Mesenchymal stem cell (in vitro differentiated cells and primary cell): ENCODE measurements at regions not wholly inside any gene's neighbourhood (a gene's known extent, or its start where the extent isn't known, plus 50 kb on each side); places are given as distances from the start of the nearest gene placed in this dataset.
"Not testable (repeated sequence)": the region's sequence is repeated elsewhere in the genome, so short reads cannot be mapped to it uniquely, and the experiment has no call there.

Experiments used
- DNase-seq: peaks from one replicate; pipeline ENCODE4 v3.0.0-alpha.2; 2013
- H2AFZ ChIP-seq: one replicate; pipeline ENCODE4 v1.6.1; 2013; ENCODE audit warnings: low read depth, mild to moderate bottlenecking, control low read depth, inconsistent platforms, low read length, moderate library complexity
- H2AK5ac ChIP-seq: 2 replicates; pipeline ENCODE4 v1.6.1; 2013; ENCODE audit warnings: low read length, moderate library complexity, mild to moderate bottlenecking, inconsistent platforms; ENCODE audit not compliant: severe bottlenecking
- H2BK120ac ChIP-seq: one replicate; pipeline ENCODE4 v1.6.1; 2013; ENCODE audit warnings: low read depth, mild to moderate bottlenecking, inconsistent platforms, low read length, moderate library complexity
- H2BK12ac ChIP-seq, 2 experiments: one replicate each; pipeline ENCODE4 v1.6.1; 2013; ENCODE audit warnings: inconsistent platforms in 2 of 2, low read length in 2 of 2, mild to moderate bottlenecking in 2 of 2, moderate library complexity in 2 of 2, control low read depth in 1 of 2
- H2BK15ac ChIP-seq: one replicate; pipeline ENCODE4 v1.6.1; 2013; ENCODE audit warnings: mild to moderate bottlenecking, low read depth, inconsistent platforms; ENCODE audit not compliant: poor library complexity, severe bottlenecking
- H2BK5ac ChIP-seq: 2 replicates; pipeline ENCODE4 v1.6.1; 2013; ENCODE audit warnings: low read depth, mild to moderate bottlenecking, low read length, control low read depth, inconsistent platforms; ENCODE audit not compliant: poor library complexity, severe bottlenecking
- H3K14ac ChIP-seq, 2 experiments: one replicate each; pipeline ENCODE4 v1.6.1; 2013; ENCODE audit warnings: inconsistent platforms in 2 of 2, low read length in 2 of 2, control low read depth in 1 of 2, mild to moderate bottlenecking in 1 of 2, moderate library complexity in 1 of 2
- H3K18ac ChIP-seq, 2 experiments: one replicate each; pipeline ENCODE4 v1.6.1; 2013; ENCODE audit warnings: inconsistent platforms in 2 of 2, low read length in 2 of 2, control low read depth in 1 of 2, low read depth in 1 of 2, mild to moderate bottlenecking in 1 of 2
- H3K23ac ChIP-seq, 2 experiments: one replicate each; pipeline ENCODE4 v1.6.1; 2013; ENCODE audit warnings: inconsistent platforms in 2 of 2, low read length in 2 of 2, mild to moderate bottlenecking in 2 of 2, moderate library complexity in 2 of 2, control low read depth in 1 of 2
- H3K27ac ChIP-seq: 2 replicates; pipeline ENCODE4 v1.5.1; 2013; ENCODE audit warnings: mild to moderate bottlenecking, moderate library complexity, low read length, control low read depth, inconsistent platforms; ENCODE audit not compliant: poor library complexity, severe bottlenecking
- H3K27me3 ChIP-seq, 2 experiments: 2 replicates each; pipeline versions ENCODE4 v1.6.1 to v1.7.0; 2013; ENCODE audit warnings: low read length in 2 of 2, mild to moderate bottlenecking in 2 of 2, moderate library complexity in 2 of 2, control low read depth in 1 of 2, inconsistent platforms in 1 of 2; ENCODE audit not compliant: control insufficient read depth in 1 of 2, insufficient read depth in 1 of 2
- H3K36me3 ChIP-seq, 2 experiments: 2 replicates each; pipeline versions ENCODE4 v1.6.1 to v1.7.0; 2013; ENCODE audit warnings: low read length in 2 of 2, control low read depth in 1 of 2, inconsistent platforms in 1 of 2, low read depth in 1 of 2, mild to moderate bottlenecking in 1 of 2; ENCODE audit not compliant: insufficient read depth in 2 of 2, control insufficient read depth in 1 of 2
- H3K4ac ChIP-seq, 2 experiments: one replicate each; pipeline ENCODE4 v1.6.1; 2013; ENCODE audit warnings: inconsistent platforms in 2 of 2, low read length in 2 of 2, mild to moderate bottlenecking in 2 of 2, moderate library complexity in 2 of 2, control low read depth in 1 of 2, low read depth in 1 of 2
- H3K4me1 ChIP-seq: 2 replicates; pipeline ENCODE4 v1.6.1; 2013; ENCODE audit warnings: low read depth, low read length, control low read depth; ENCODE audit not compliant: control insufficient read depth, insufficient read depth
- H3K4me2 ChIP-seq: 2 replicates; pipeline ENCODE4 v1.6.1; 2013; ENCODE audit warnings: low read length, mild to moderate bottlenecking, inconsistent platforms; ENCODE audit not compliant: poor library complexity, severe bottlenecking
- H3K4me3 ChIP-seq, 2 experiments: 2 replicates each; pipeline versions ENCODE4 v1.5.1 to v1.7.0; 2013; ENCODE audit warnings: low read length in 2 of 2, mild to moderate bottlenecking in 2 of 2, control low read depth in 1 of 2, low read depth in 1 of 2; ENCODE audit not compliant: insufficient read depth in 1 of 2
- H3K79me1 ChIP-seq: replicated peaks from 2 replicates; pipeline ENCODE4 v1.6.1; 2013; ENCODE audit warnings: mild to moderate bottlenecking, control low read depth, low read length, inconsistent platforms; ENCODE audit not compliant: poor library complexity, severe bottlenecking
- H3K9ac ChIP-seq: 2 replicates; pipeline ENCODE4 v1.7.0; 2013; ENCODE audit warnings: mild to moderate bottlenecking, low read length, moderate library complexity
- H3K9me3 ChIP-seq: 2 replicates; pipeline ENCODE4 v1.7.0; 2013; ENCODE audit warnings: mild to moderate bottlenecking, low read length; ENCODE audit not compliant: control insufficient read depth
- H4K8ac ChIP-seq: one replicate; pipeline ENCODE4 v1.6.1; 2013; ENCODE audit warnings: inconsistent platforms, mild to moderate bottlenecking, low read length, moderate library complexity
- H4K91ac ChIP-seq: one replicate; pipeline ENCODE4 v1.6.1; 2013; ENCODE audit warnings: mild to moderate bottlenecking, low read length, inconsistent platforms
- WGBS: methylation state at CpG from one replicate; pipeline ENCODE4 v1.1.7; 2013; ENCODE audit warnings: mixed read lengths; 5-methylcytosine and 5-hydroxymethylcytosine counted together

DNA sequence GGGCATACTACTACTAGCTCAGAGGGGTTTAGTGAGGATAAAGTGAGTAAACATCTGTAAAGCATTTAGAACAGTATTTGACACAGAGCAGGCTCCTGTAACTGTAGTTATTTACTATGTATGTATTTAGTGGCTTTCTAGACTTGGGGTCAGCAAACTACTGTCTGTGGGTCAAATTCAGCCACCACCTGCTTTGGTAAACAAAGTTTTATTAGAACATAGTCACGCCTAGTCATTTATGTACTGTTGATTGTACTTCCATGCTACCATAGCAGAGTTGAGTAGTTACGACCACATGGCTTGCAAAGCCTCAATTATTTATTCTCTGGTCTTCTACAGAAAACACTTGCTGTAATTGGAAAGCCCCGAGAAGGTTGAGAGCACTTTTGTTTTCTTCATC is 248.5 kb upstream of the PLPP4 start:
- no peak overlapping the region for H3K18ac ChIP-seq
- no peak overlapping the region for H3K27ac ChIP-seq
- no peaks in the 10 kb centered on the region for H3K36me3 ChIP-seq
- no peaks in the 10 kb centered on the region for H3K79me1 ChIP-seq
- peaks cover 3% of the 10 kb centered on the region for H3K9me3 ChIP-seq
- H3K27me3 ChIP-seq = no peaks in the 10 kb centered on the region
- no peak overlapping the region for H3K4me3 ChIP-seq
- no peak overlapping the region for H2BK5ac ChIP-seq
- H2BK12ac ChIP-seq = no peak overlapping the region
- no peak overlapping the region for H3K14ac ChIP-seq
- DNase-seq = no peak
- no peak overlapping the region for H3K9ac ChIP-seq
- H2BK120ac ChIP-seq = no peak overlapping the region
- H3K4me2 ChIP-seq = no peak overlapping the region
- no peak overlapping the region for H2AFZ ChIP-seq
- no peak overlapping the region for H4K8ac ChIP-seq
- no peak overlapping the region for H3K23ac ChIP-seq
- no peak overlapping the region for H2BK15ac ChIP-seq
- 66% methylated on average over 3 of the region's 3 CpGs for WGBS
- H2AK5ac ChIP-seq = no peak overlapping the region
- H4K91ac ChIP-seq = no peak overlapping the region
- no peaks in the 10 kb centered on the region for H3K4me1 ChIP-seq
- H3K4ac ChIP-seq = no peak overlapping the region

DNA sequence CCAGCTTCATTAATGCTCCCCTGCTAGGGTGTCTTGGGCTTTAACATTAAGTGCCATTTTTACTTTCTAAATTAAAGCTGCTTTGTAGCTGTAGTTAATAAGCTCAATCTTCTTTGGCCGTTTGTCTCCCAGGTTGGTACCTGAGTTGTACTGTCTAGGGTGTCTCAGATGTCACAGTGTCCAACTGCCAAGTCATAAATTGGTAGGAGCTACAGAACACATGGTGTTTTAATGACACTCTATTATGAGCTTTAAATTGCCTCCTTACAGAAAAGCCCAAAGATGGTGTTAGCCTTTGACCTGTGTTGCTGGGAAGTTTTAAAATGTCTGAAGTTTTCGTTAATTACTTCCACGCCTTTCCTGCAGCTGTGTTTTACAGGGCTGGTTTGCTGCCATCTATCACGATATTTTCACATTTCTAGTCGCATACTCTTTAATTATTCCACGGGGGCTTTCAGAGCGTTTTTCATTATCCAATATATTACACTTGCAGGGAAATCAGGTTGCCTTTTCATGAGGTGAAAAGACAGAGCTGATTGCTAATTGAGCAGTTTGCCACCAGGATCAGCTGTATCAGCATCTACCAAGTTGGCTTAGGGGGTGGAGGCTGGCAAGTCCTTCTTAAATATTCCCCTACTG is 247.8 kb upstream of the PLPP4 start:
- H3K4me1 ChIP-seq = no peaks in the 10 kb centered on the region
- no peak overlapping the region for H4K8ac ChIP-seq
- H4K91ac ChIP-seq = no peak overlapping the region
- H3K4me2 ChIP-seq = no peak overlapping the region
- H2BK120ac ChIP-seq = no peak overlapping the region
- DNase-seq = no peak
- H3K9me3 ChIP-seq = peaks cover 3% of the 10 kb centered on the region
- no peak overlapping the region for H2BK5ac ChIP-seq
- no peak overlapping the region for H3K27ac ChIP-seq
- no peak overlapping the region for H2AFZ ChIP-seq
- H2BK12ac ChIP-seq = no peak overlapping the region
- H3K14ac ChIP-seq = no peak overlapping the region
- H3K27me3 ChIP-seq = no peaks in the 10 kb centered on the region
- H3K23ac ChIP-seq = no peak overlapping the region
- H3K9ac ChIP-seq = no peak overlapping the region
- no peak overlapping the region for H2AK5ac ChIP-seq
- H3K79me1 ChIP-seq = no peaks in the 10 kb centered on the region
- no peak overlapping the region for H3K4ac ChIP-seq
- H2BK15ac ChIP-seq = no peak overlapping the region
- WGBS = 66% methylated on average over 7 of the region's 7 CpGs
- H3K18ac ChIP-seq = no peak overlapping the region
- H3K36me3 ChIP-seq = no peaks in the 10 kb centered on the region
- H3K4me3 ChIP-seq = no peak overlapping the region

- Histone ChIP-seq H2AK5ac (no peak overlapping the region), H3K14ac (no peak overlapping the region), H2BK12ac (no peak overlapping the region), H3K23ac (no peak overlapping the region), H3K4me3 (no peak overlapping the region), H4K91ac (no peak overlapping the region), H2AFZ (no peak overlapping the region), H3K4me2 (no peak overlapping the region), H3K9me3 (peaks cover 3% of the 10 kb centered on the region), H4K8ac (no peak overlapping the region), H2BK15ac (no peak overlapping the region), H3K4ac (no peak overlapping the region), H3K27me3 (no peaks in the 10 kb centered on the region), H3K18ac (no peak overlapping the region), H3K4me1 (no peaks in the 10 kb centered on the region), H3K79me1 (no peaks in the 10 kb centered on the region), H3K27ac (no peak overlapping the region), H2BK120ac (no peak overlapping the region), H2BK5ac (no peak overlapping the region), H3K9ac (no peak overlapping the region), H3K36me3 (no peaks in the 10 kb centered on the region)
- DNase-seq = no peak
- WGBS = 90% methylated on average over 2 of the region's 2 CpGs
Observed at GRCh38 chr10:120212275-120212674, 244.8 kb upstream of the PLPP4 start.

GRCh38 chr10:120213283-120213682 is 243.7 kb upstream of the PLPP4 start:
- H3K4me2 ChIP-seq, H3K4me3 ChIP-seq, H3K14ac ChIP-seq, H4K8ac ChIP-seq, H3K27ac ChIP-seq, H3K4ac ChIP-seq, H2BK5ac ChIP-seq, H3K23ac ChIP-seq, H3K27me3 ChIP-seq, DNase-seq, H2BK12ac ChIP-seq, H3K36me3 ChIP-seq, H2BK120ac ChIP-seq, H2AK5ac ChIP-seq, H3K9me3 ChIP-seq, H4K91ac ChIP-seq, H2AFZ ChIP-seq, H3K4me1 ChIP-seq, H3K18ac ChIP-seq, H3K79me1 ChIP-seq, H3K9ac ChIP-seq, H2BK15ac ChIP-seq: not testable (repeated sequence)
- 79% methylated on average over 2 of the region's 2 CpGs for WGBS
